NCI-H1417 (cell line): ENCODE measurements at regions not wholly inside any gene's neighbourhood (a gene's known extent, or its start where the extent isn't known, plus 50 kb on each side); places are given as distances from the start of the nearest gene placed in this dataset.

ENCODE experiments used
- DNase-seq, 3 experiments: peaks; one replicate each; lab custom pipeline; 2025; lab: John Stamatoyannopoulos, UW

DNA sequence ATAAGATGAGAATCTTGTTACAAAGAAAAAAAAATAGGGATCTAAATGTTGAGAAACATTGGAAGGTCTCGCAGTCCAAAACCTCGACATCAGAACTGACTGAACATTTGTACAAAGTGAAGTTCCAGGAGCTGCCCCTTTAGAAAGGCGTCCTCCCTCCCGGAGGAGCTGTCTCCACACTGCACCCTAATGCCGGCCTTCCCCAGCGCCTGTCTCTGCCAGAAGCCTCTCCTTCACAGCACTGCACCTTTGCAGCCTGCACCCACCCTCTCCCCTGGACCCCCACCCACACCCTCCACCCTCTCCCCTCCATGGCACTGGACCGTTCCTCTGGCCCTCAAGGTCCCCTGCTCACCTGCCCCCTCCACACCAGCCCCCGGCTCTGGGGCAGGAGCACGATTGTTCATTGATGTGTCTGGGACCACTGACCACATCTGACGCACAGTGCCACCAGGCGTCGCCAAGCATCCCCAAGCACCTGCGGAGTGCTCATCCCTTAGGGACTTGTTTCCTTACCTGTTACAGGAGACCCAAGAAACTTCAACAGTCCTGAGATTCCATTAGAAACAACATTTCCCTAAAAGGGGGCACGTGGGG lies 90.3 kb upstream of the SNTG2 start:
- DNase-seq, result peak in 2 of 3 experiments; percentile 21 to 39

DNA sequence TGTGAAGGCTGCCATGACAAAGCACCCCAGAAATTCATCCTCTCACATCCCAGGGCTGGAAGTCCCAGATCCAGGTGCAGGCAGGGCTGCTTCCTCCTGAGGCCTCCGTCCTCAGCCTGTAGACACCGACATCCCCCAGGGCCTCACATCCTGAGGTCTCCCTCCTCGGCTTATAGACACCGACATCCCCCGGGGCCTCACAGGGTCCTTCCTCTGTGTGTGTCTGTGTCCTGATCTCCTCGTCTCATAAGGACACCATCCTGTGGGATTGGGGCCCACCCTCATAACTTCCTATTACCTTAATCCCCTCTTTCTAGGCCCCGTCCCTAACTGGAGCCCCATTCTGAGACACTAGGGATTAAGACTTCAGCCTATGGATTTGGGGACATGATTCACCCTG lies 92.0 kb upstream of the SNTG2 start:
- DNase-seq, result no peak

DNA sequence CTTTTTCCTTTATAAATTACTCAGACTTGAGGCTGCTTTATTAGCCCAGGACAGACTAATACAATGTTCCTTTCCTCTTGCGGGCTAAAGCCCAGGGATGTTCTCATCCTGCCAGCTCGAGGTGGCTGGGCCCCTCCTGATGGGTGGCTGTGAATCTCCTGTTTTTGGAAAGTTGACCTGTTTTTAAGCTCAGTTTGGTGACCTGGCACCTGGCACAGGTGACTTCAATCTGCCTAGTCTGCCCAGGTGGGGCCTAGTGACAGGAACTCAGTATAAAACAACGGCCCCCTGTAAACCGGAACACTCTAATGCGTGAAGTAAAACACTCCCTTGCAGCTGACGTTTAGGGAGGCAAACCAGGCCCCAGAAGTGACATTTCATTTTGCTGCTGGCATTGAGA lies 92.7 kb upstream of the SNTG2 start:
- no peak for DNase-seq

DNA sequence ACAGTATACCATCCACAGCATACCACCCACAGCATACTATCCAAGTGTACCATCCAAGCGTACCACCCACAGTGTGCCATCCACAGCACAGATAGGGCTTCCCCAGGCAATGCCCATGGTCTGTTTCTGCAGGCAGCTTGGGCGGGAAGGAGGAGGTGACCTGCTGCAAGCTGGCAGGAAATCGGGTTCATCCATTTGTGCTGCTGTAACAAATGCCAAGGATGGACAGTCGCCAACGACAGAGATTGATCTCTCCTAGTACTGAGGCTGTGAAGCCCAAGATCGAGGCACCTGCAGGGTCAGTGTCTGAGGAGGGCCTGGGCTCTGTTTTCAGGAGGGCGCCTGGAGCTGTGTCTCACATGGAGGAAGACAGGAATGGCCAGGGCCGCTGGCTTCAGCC lies 93.6 kb upstream of the SNTG2 start:
- no peak for DNase-seq

- DNase-seq, result no peak
These were observed 94.2 kb upstream of the SNTG2 start for GRCh38 chr2:856456-856855.

- DNase-seq, result no peak
These were observed 94.6 kb upstream of the SNTG2 start for GRCh38 chr2:856041-856440.

DNA sequence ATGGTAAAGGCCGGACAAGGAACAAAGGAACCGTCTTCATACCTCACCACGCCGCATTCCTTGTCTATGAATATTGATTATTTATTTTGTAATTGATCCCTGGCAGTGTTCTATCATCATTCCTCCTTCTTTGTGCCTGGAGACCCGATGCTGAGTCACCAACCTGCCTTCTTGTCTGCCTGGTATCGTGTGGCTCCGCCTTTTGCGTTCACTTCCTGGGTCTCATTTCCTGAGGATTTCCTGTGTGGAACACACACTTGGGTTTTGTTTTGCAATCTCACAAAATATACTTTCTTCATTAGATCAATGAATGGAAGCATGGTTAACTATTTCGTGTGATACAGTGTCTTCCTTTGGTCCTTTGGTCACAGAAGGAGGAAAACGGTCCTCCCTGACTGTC lies 95.5 kb upstream of the SNTG2 start:
- DNase-seq, result no peak

DNA sequence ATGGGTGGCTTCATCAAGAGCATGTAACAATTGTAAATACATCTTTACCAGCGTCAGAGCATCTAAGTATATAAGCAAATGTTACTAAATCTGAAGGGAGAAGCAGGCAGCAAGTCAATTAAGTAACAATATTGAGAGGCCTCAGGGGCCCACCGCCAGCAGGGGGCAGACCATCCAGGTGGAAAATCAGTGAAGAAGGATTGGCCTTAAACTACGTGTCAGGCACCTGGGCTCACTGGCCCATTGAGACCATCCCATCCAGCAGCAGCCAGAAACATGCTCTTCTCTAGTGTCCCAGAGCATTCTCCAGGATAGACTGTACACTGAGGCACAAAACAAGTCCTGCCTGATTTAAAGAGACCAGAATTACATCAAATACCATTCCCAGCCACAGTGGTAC lies 96.2 kb upstream of the SNTG2 start:
- peak in 2 of 3 experiments; percentile 16 to 85 for DNase-seq

DNA sequence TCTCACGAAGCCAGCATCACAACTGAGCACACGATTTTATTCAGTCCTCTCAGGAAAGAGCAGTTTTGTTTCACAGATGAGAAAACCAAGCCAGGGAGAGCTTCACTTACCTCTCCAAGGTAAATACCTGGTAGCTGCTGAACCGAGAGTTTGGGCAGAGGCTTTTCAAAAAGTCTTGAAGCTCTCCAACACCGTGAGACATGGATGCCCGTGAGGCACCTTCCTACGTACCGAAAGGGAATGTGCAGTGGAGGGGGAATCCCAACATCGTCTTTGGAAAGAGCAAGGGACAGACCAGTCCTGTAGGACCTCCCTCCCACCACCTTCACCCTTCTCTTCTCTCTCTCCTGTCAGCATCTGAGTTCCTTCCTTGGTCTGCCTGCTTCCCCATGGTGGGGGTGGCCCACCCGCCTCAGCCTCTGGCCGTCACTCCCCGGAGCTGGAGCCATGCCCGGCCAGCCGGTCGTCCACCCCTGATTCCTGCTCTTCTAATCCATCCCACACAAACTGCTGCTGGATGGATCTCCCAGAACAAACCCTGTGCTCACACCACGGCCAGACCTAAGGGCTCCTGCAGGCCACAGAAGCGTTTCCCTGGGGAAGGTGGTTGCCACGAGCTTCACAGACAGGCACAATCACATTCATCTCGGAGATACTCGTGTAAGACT lies 97.3 kb upstream of the SNTG2 start:
- no peak for DNase-seq

GRCh38 chr2:852168-852567 lies 98.5 kb upstream of the SNTG2 start:
- no peak for DNase-seq

DNA sequence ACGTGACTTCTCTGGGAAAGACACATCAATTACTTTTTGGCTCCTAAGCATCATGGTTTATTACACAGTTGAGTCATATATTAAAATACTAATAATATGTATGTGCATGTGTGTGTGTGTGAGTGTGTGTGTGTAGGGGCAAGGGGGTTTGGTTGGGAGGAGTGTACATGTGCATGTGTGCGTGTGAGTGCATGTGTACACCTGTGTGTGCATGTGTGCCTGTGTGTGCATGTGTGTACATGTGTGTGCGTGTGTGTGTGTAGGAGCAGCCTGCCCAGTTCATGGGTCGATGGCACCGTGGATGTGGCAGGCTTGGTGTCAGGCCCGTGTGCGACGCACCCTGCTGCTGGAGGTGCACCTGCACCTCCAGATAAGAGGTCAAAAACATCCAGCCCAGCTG lies 99.0 kb upstream of the SNTG2 start:
- no peak for DNase-seq

- no peak for DNase-seq
These were observed 99.6 kb upstream of the SNTG2 start for GRCh38 chr2:851078-851477.

- DNase-seq, result no peak
These were observed 100.2 kb upstream of the SNTG2 start for GRCh38 chr2:850429-850828.

DNA sequence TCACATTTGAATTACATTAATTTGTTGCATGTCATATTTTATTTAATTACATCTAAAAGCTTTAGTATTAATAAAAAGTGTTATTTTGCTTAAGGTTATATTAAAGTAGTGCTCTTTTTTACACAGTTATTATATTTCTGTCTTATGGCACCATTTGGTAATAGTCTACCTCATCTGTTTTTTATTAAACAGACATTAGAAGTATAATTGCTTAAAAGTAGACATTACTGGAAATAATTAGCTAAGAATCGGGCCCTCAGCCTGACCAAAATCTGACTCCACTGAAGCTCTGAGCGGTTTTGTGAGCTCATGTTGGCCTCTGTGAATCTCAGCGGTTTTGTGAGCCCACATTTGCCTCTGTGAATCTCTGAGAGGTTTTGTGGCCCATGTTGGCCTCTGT lies 102.5 kb upstream of the SNTG2 start:
- no peak for DNase-seq

DNA sequence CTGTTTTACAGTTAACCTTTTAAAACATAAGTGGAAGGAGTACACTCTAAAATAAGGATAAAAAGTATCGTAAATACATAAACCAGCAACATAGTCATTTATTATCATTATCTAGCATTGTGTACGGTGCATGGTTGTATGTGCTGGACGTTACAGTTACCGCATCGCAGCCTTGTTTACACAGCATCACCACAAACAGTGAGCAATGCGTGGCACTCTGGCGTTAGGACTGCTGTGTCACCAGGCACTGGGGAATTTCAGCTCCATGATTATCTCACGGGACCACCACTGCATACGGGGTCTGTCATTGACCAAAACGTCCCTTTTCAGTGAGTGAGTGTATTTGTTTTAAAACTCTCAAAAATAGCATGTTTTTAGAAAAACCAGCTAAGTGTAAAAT lies 103.0 kb upstream of the SNTG2 start:
- DNase-seq, result peak in 1 of 3 experiments; percentile 24

DNA sequence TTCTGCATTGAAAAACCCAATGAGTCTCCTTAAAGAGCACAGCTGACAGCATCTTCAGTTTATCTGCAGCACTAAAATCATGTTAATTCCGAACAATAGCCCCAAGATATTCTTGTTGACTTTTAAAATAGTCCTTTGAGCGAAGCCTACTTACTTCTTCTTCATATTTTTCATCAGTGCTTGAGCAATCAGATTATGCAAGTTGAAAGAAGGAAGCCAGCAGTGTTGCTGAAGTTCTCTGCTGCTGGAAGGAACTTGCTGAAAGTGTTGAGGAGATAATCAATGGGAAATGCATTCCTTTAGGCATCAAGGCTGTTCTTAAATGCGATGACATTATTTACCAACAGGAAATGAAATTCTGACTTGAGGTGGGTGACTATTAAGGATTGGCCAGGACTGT lies 105.9 kb upstream of the SNTG2 start:
- no peak for DNase-seq

- DNase-seq, result peak in 1 of 3 experiments; percentile 45
These were observed 108.4 kb upstream of the SNTG2 start for GRCh38 chr2:842151-842803.

DNA sequence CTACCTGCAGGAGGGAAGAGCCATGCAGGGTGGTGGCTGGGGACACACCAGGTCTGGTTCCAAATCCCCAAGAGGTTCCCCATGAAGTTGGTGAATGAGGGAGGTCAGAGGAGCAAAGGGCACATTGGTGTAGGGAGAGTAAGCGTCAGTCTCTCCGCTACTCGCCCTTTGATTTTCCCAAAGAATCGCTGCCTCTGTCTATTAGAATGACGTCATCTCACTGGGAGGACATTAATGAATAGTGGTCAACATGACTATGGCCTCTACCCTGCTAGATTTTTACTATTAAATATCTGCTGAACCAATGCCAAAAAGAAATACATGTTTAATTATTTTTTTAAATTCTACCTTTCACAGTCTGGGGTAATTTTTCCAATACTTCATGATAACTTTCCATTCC lies 109.6 kb upstream of the SNTG2 start:
- no peak for DNase-seq

- no peak for DNase-seq
These were observed 116.4 kb upstream of the SNTG2 start for GRCh38 chr2:834233-834632.

- DNase-seq, result no peak
These were observed 117.5 kb upstream of the SNTG2 start for GRCh38 chr2:833180-833579.

GRCh38 chr2:832635-833034 lies 118.0 kb upstream of the SNTG2 start:
- DNase-seq, result no peak

GRCh38 chr2:831622-832021 lies 119.0 kb upstream of the SNTG2 start:
- no peak for DNase-seq

GRCh38 chr2:831225-831536 lies 119.5 kb upstream of the SNTG2 start:
- DNase-seq, result no peak
